ENCODE measurements at regions not wholly inside any gene's neighbourhood (a gene's known extent, or its start where the extent isn't known, plus 50 kb on each side); places are given as distances from the start of the nearest gene placed in this dataset.

- TF ChIP-seq POLR2AphosphoS5 (IDR thresholded peaks at IDR 0.05; ENCODE audit: low read depth, low read length) (no peak), TAF1 (IDR thresholded peaks at IDR 0.05; ENCODE audit: borderline replicate concordance, insufficient read depth, low read length) (no peak), SIN3A (IDR thresholded peaks at IDR 0.05; ENCODE audit: borderline replicate concordance, insufficient read depth, low read length) (no peak), FOXP2 (optimal IDR thresholded peaks at IDR 0.05; ENCODE audit: borderline replicate concordance, extremely low read depth, extremely low read length, insufficient read depth) (no peak)
- TF ChIP-seq, protein P1, sequence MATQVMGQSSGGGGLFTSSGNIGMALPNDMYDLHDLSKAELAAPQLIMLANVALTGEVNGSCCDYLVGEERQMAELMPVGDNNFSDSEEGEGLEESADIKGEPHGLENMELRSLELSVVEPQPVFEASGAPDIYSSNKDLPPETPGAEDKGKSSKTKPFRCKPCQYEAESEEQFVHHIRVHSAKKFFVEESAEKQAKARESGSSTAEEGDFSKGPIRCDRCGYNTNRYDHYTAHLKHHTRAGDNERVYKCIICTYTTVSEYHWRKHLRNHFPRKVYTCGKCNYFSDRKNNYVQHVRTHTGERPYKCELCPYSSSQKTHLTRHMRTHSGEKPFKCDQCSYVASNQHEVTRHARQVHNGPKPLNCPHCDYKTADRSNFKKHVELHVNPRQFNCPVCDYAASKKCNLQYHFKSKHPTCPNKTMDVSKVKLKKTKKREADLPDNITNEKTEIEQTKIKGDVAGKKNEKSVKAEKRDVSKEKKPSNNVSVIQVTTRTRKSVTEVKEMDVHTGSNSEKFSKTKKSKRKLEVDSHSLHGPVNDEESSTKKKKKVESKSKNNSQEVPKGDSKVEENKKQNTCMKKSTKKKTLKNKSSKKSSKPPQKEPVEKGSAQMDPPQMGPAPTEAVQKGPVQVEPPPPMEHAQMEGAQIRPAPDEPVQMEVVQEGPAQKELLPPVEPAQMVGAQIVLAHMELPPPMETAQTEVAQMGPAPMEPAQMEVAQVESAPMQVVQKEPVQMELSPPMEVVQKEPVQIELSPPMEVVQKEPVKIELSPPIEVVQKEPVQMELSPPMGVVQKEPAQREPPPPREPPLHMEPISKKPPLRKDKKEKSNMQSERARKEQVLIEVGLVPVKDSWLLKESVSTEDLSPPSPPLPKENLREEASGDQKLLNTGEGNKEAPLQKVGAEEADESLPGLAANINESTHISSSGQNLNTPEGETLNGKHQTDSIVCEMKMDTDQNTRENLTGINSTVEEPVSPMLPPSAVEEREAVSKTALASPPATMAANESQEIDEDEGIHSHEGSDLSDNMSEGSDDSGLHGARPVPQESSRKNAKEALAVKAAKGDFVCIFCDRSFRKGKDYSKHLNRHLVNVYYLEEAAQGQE (IDR thresholded peaks at IDR 0.05; ENCODE audit: insufficient read depth in 1 of 2, low read depth in 2 of 2, low read length in 2 of 2), result no peak
These were observed 100.4 kb upstream of the F3 start for GRCh38 chr1:94641990-94642389.
